NCI-H526 (cell line): ENCODE measurements at regions not wholly inside any gene's neighbourhood (a gene's known extent, or its start where the extent isn't known, plus 50 kb on each side); places are given as distances from the start of the nearest gene placed in this dataset.

ENCODE experiments used
- DNase-seq, 2 experiments: peaks; one replicate each; lab custom pipeline; 2025; lab: John Stamatoyannopoulos, UW

DNA sequence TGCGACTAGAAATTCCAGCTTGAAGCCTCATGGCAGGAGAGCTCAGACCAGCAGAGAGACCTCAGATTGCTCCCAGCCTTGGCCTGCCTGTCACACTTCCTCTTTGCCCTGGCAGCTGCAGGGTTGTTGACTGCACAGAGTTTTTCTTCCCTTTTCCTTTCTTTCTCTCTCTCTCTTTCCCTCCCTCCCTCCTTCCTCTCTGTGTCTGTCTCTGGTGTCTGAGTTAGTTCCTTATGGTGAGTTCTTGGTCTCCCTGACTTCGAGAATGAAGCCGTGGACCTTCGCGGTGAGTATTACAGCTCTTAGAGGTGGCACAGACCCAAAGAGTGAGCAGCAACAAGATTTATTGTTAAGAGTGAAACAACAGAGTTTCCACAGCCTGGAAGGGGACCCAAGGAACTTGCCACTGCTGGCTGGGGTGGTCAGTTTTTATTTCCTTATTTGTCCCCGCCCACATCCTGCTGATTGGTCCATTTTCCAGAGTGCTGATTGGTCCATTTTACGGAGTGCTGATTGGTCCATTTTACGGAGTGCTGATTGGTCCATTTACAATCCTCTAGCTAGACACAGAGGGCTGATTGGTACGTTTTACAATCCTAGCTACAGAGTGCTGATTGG is 266.3 kb downstream of the RPS24 start:
- DNase-seq: no peak

DNA sequence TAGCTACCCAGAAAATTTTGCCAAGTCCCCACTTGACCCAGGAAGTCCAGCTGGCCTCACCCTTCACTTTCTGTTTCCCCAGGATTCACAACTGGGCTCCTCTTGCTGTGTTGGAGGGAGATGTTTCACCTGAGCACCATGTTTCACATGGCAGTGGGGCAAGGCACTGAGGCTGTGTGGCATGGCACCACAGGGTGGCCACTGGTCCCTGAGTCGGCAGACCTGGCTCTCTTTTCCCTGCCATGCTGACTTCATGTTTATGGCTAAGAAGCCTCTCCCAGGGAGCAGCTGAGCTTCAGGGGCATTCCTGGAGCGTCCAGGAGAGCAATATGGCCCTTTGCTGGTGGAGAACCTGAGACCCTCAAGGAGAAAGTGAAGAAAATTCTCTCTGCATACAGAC is 266.9 kb downstream of the RPS24 start:
- DNase-seq: no peak

DNA sequence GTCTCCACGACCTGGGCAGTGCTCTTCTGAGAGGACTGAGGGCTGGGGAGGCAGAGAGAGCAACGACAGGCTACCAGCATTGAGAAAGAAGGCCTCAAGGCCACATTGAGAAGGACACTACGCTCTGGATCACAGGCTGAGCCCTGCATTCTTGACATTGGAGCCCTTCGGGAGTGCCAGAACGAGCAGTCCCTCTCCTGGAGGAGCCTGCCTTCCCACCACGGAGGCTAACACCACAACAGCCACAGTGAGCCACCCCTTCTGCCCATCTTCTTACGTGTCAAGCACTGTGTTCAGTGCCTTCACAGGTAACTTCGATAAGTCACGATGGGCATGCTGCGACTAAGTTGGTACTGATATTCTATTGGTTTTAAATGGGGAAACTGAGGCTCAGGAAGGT is 267.8 kb downstream of the RPS24 start:
- no peak for DNase-seq

DNA sequence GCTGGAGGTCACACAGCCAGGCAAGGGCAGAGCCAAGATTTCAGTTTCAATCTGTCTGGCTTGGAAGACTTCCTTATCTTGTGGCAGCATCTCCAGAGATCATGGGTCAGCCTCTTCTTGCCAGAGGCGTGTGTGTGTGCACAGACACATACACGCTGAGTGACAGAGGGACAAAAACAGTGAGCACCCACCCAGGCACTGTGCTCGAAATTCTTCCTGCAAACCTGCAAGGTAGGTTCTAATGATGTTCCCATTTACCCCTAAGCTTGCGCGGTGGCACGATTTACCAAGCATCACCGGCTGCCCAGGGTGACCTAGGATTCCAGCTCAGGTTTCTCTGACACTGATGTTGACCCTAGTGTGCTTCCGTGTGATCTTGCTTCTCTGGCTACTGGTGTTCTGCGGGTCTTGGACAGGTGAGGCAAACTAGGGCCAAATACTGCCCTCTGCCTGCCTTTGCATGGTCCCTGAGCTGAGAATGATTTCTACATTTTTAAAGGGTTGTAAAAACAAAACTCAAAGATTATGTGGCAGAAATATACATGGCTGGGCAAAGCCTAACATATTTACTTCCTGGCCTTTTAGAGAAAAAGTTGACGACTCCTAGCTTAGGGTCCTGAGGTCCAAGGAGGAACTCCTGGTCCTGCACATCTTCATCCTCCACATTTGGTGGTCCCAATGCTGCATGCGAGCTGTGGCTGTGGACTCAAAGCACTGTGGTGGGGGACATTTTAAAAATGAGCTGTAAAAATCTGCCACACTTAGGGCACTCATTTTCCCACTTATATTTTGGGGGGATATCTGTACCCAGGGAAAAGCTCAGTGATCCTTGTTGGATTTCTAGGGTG is 268.5 kb downstream of the RPS24 start:
- DNase-seq: peak in 1 of 2 experiments; percentile 40

DNA sequence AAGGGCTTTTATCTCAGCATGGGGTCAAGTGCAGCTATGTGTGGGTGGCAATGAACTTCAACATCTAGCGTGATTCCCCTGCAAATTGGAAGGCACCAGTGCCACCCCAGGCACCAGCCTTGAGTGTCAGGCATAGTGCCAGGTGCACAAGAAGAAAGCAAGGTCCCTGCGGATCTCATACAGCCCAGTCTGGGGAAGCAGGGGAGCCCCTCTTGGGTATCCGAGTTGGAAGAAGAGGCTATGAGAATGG is 269.0 kb downstream of the RPS24 start:
- DNase-seq: no peak

DNA sequence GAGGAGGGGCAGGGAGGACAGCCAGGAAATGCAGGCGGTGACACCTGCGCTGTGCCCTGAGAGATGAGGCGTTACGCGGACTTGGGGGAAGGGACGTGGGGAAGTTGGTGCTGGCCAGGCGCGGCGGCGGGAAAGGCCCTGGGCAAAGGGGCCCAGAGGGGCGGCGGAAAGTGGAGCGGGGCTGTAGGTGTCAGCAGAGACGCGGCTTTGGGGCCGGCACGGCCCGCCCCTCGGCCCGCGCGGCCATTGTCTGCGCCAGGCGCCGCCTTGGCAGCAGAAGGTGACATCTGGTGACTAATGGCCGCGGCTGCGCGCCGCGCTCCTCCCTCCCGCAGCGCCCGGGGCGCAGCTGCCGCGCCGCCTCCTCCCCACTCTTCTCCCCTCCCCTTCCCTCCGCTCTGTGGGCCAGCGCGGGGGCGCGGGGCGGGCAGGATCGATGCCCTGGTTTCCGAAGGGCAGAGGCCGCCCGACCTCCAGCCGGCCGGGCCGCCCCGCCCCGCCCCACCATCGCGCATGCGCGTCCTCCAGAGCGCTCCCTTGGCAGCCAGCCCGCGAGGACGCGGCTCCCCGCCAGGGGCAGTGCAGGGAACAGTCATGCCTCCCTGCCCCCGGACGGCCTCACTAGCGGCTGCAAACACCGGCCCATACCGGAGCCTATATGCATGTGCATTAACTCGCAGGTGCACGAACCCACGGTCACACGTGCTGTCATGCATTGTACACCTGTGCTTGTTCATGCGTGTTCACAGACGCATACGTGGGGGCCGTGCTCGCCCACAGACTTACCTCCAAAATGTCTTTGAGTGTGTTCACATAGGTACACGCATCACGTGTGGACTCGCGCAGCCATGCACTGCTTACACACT is 269.6 kb downstream of the RPS24 start:
- peak; percentile 78 to 93 for DNase-seq

DNA sequence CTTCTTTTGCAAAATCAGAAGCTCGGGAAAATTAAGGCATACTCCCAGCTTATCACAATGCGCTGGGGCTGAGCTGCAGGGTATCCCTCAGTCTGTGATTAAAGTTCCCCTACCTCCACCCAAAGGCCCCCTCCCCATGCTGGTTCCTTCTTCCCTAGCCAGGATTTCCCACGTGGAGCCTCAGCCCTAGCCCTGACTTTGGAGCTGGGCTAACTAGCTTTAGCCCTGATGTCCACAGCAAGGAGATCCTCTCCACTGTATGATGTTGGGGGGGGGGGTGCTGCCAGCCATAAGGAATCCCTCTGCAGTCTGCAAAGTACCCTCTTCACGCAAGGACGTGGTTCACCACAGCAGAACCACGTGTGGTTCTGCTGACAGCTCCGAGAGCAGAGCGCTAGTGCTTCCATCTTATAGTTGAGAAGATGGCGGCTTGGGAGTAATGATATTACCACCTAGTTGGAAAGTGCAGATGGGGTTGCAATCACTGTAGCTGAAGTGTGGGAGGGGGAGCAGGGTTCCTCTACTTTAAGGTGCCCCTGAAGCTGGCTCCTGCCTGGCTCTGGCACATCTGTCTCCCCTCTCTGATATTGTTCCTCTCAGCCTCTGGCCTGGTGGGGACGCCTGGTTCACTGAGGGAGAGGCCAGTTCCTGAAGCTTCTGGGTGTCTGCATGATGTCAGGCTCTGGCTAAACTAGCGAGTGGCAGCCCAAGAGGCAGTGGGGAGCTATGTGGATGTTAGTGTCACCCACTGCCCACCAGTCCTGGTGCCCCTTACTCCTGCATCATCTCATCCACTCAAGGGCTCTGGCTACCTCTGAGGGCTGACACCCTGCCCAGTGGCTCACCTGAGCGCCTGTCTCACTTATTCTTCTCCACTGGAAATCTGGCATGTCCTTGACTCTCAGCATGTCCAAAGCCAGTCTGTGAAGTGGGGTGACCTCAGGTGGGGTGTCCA is 270.7 kb downstream of the RPS24 start:
- DNase-seq: no peak

DNA sequence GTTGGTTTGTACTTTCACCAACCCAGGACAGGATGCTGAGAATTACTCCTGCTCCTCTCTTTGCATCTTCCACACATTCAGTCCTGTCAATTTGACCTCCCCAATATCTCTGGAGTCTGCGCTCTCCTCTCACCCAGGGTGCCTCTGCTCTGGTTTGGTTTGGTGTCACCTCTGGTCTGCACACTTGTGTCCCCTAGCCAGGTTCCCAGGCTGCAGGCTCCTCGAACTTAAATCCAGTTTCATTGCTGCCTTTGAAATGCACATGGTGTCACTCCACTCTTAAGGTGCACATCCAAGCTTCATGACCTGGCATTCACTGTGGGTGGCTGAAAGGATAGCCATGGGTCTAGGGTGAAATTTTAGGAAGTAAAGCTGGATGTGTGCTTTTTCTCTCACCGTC is 271.6 kb downstream of the RPS24 start:
- DNase-seq: no peak

DNA sequence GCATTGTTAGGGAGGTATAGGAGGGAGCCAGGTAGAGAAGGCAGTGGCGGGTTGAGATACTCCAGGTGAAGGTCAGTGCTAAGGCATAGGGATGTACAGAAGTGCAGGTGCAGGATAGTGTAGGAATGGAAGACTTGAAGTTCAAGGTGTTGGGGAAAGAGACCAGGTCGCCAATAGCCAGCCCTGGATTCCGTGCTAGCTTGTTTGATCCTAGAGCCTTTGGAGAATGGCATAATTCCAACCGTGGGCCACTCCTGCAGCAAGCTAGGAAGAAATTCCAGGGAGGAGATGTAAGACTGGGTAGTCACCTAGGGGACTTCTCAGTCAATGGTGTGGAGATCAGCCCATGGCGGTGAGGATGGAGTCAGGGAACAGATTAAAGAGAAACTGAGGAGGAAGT is 272.7 kb downstream of the RPS24 start:
- DNase-seq: no peak

DNA sequence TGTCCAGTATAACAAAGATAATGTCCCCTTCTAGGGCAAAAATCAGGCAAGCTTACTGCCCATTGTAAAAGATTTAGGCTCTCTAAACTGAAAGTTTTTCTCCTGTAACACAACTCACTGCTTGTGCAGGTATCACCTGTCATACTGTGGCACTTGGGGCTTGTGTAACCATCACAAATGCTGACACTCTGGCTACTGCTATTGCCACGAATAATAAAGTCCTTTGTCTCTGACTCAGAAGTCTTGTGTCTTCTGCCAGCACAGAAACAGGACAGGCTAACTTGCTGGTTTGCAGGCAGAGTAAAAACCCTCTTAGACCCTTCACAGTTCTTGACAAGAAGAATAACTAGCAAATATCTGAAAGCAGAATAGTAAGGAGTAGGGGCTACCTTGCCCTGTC is 273.9 kb downstream of the RPS24 start:
- DNase-seq: no peak

DNA sequence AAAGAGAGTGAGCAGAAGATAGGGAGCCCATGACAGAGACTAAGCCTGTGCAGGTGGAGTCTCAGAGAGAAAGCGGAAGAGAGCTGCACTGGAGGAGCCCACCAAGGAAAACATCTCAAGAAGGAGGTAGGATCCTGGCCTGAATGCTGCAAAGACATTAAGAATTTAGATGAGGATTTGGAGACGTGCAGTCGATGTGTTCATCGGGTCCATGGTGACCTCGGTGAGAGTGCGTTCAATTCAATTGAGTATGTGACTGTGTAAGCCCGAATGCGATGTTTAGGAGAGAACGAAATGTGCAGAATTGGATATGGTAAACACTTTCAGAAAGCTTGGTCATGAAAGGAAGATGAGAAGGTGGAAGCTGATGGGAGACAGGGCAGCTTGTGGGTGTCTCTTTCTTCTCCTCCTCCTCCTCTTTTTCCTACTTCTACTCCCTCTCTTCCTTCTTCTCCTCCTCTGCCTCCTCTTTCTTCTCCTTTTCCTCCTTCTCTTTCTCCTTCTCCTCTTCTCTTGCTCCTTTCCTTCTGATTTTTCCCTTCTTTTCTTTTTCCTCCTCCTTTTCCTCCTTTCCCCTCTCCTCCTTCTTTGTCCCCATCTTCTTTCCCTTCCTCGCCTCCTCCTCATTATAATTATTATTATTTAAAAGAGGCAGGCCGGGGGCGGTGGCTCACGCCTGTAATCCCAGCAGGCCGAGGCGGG is 276.0 kb downstream of the RPS24 start:
- no peak for DNase-seq

DNA sequence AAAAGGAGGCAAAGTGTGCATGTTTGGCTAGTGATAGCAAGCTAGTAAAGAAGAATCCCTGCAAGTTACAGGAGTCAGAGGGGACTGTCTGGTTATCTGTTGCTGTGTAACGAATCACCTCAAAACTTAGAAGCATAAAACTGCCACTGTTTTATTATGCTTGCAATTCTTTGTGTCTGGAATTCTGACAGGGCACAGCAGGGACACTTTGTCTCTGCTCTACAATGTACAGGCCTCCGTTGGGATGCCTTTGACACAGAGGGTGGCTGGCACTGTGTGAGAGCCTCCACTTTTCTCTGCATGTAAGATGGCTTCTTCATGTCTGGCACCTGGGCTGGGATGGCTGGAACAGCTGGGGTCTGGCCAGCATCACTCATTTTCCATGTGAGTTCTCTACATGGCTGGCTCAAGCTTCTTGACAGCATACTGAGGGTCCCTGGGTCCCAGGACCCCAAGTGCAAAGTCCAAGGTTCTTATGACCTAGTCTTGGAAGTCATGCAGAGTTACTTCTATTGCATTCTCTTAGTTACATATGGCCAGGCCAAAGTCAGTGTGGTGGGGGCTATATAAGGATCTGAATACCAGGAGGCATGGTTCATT is 276.9 kb downstream of the RPS24 start:
- DNase-seq: no peak

DNA sequence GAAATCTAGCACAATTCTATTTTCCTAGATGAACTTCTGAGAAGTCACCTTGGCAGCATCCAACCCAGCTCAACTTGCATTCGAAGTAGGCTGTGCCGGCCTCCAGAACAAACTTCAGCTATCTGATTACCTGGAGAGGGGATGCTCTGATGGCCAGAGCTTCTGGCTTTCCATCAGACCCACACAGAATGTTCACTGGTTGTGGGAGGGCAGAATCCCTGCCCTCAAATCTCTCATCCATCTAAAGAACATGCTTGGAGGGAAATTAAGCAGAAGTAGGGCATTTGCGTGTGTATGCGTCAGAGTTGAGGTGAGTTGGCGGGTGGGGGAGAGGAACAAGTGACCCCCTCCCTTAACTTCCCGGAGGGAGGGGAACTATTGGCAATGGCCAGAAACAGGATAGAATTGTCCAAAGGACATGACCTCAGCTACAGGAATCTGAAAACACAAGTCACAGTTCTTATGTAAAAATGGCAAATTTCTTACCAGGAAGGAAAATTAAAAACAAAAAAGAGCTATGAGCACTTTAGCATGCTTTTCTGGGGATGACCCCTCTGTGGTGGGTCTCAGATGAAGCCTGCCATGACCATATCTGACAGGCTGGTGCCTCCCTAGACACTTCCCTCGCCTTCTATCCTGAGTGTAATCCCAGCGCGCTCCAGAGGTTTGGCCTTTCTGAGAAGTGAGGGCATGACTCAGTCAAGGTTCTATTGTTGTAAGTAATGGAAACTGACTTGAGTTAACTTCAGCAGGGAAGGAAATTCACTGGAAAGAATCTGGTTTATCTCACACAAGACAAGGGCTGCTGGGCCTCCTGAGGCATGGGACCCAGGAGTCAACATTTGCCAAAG is 278.8 kb downstream of the RPS24 start:
- no peak for DNase-seq

DNA sequence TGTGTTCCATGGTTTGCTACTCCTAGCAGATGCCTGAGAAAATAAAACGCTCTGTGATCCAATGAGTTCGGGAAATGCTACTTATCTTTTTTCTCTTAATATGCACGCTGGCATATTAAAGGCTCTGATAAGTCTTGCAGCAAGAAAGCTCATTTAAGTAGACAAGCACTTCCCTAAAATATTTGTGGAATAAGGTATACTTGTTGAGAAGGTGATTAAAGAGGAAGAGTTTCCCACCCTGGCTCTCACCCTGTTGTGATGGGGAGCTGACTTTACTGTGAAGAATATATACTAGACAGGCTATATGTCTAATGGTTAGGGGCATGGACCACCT is 279.4 kb downstream of the RPS24 start:
- DNase-seq: no peak

DNA sequence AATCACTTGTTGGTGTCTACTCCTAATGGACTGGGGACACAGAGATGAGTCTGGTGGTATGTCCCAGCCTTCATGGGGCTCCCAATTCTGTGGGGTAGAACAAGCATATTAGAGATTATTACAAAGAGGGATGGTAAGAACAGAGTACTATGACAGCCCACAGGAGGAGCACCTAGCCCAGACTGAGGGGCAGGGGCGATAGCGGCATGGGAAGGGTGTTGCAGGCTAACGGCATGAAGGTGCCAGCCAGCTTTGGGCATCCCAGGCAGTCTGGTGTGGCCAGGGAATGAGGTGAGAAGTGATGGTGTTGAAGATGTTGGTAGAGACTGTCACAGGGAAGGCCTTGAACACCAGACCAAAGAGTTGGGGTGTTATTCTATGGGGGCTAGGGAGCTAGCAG is 280.0 kb downstream of the RPS24 start:
- no peak for DNase-seq

DNA sequence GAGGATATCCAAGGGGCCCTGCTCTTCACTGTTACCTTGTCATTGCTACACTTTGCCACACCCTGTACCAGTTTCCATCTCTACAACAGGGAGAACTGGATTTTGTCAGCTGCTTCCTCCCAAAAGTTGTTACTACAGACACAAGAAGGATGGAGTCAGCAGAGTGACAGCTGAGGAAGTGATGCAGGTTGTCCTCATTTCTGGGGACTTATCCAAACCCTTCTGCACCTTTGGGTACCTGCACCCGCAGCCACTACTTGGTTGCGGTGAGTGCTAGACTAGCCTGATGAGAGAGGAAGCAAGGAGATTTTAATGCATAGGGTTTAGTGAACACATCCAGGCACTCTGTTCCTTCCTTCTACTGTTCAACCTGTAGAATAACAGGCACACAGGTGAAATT is 281.0 kb downstream of the RPS24 start:
- DNase-seq: no peak

DNA sequence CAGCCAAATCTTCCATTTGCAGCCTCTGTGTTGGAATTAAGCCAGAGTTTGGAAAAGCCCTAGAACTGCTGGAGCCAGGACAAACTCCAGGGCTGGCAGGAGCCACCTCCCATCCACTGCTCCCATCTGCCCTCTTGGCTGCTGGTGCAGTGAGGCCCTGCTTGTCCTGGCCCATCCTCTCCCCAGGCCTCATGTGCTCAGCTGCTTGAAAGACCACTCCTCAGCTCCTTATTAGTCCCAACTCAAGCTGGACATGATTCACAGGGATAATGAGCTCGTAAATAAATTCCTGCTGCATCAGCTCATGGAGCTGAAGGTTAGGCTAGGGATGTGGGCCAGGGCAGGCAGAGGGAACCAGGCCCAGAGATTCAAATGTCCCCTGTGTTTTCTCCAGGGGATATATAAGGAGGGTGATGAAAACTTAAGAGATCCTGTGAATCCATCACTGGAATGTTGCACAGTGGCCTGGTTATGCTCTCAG is 282.8 kb downstream of the RPS24 start:
- no peak for DNase-seq

DNA sequence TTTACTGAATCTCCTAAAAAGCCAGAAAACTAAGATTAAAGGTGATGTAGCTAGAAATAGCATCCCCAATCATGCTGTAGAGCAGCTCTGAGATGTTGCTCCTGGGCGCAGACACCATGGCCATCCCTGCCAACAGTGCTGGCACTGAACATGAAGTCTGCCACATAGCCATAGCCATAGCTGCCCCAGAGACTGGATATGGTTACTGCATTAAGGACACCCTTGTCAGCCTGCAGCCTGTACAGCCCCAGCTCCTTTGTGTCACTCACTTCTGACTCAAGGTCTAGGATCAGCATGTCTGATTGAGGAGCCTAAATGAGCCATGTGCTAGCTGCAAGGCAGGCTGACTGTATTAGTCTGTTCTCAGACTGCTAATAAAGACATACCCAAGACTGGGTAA is 284.6 kb downstream of the RPS24 start:
- no peak for DNase-seq

DNA sequence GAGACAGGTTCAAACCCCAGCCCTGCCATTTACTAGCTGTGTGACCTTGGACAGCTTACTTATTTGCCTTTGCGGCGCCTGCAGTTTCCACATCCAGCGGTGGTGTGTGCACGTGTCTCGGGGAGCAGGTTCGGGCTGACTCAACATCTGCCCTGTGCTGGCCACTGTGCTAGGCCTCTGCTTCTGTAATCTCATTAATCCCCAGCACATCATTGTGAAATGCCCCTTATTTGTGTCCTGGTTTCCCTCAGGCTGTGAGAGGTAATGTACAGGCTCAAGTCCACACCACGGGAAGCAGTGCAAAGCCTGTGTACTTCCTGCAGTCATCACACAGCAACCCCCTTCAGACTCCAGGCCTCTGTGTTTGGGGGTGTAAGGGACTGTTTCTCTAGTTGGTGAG is 285.7 kb downstream of the RPS24 start:
- DNase-seq: no peak

DNA sequence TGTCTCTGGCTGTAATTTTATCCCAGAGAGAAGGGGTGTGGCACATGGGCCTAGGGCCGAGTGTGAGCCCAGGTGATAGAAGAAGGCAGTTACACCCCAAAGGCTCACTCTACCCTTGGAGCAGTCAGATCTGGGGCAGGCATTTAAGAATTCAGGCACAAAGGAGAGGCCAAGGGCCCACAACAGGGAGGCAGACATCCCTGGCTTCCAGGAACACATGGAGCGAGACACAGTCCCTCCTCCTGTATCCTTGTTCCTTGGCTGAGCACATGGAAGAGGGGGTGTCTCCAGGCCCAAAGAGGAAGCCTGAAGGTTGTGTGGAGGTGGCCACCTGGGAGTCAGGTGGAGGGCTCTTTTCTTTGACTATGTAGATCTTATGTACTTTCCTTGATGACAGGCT is 286.2 kb downstream of the RPS24 start:
- no peak for DNase-seq
